ENCODE measurements at regions not wholly inside any gene's neighbourhood (a gene's known extent, or its start where the extent isn't known, plus 50 kb on each side); places are given as distances from the start of the nearest gene placed in this dataset.

DNA sequence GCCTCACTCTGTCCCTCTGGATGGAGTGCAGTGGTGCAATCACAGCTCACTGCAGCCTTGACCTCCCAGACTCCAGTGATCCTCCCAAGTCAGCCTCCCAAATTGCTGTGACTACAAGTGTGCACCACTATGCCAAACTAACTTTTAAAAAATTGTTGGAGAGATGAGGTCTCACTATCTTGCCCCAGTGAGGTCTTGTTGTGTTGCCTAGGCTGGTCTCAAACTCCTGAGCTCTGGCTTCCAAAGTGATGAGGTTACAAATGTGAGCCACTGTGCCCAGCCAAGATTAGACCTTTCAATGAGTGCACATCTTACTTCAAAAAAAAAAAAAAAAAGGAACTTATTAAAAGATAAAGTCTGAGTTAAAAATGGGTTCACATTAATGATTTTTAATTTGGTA is 1838.1 kb upstream of the DEFB115 start:
- H3K4me2 ChIP-seq = no peak overlapping the region
- ChIA-PET POLR2A (no interaction called here), CTCF (no interaction called here)
- ATAC-seq = no peak
- H3K27ac ChIP-seq = no peak overlapping the region
- H3K9me3 ChIP-seq = no peaks in the 10 kb centered on the region
- no peak overlapping the region for H3K4me3 ChIP-seq
- DNase-seq (ENCODE audit: low read depth in 1 of 2, low spot score in 1 of 2) = no peak
- TF ChIP-seq, protein P1, sequence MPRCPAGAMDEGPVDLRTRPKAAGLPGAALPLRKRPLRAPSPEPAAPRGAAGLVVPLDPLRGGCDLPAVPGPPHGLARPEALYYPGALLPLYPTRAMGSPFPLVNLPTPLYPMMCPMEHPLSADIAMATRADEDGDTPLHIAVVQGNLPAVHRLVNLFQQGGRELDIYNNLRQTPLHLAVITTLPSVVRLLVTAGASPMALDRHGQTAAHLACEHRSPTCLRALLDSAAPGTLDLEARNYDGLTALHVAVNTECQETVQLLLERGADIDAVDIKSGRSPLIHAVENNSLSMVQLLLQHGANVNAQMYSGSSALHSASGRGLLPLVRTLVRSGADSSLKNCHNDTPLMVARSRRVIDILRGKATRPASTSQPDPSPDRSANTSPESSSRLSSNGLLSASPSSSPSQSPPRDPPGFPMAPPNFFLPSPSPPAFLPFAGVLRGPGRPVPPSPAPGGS (IDR thresholded peaks at IDR 0.05) = no peak
- no peak for TF ChIP-seq JUNB (IDR thresholded peaks at IDR 0.05)
- no peak for TF ChIP-seq KDM1A (IDR thresholded peaks at IDR 0.05; ENCODE audit: low read depth)
- no peak for TF ChIP-seq MYC (IDR thresholded peaks at IDR 0.05; ENCODE audit: borderline replicate concordance, low read length)
- no peak for TF ChIP-seq ESRRA (IDR thresholded peaks at IDR 0.05; ENCODE audit: borderline replicate concordance, low read length)
- TF ChIP-seq, protein P2, sequence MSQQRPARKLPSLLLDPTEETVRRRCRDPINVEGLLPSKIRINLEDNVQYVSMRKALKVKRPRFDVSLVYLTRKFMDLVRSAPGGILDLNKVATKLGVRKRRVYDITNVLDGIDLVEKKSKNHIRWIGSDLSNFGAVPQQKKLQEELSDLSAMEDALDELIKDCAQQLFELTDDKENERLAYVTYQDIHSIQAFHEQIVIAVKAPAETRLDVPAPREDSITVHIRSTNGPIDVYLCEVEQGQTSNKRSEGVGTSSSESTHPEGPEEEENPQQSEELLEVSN (IDR thresholded peaks at IDR 0.05; ENCODE audit: borderline replicate concordance, low read depth) = no peak
- no peak for TF ChIP-seq TFCP2L1 (CRISPR knock-in tag; IDR thresholded peaks at IDR 0.05)
- no peak for TF ChIP-seq JUN (IDR thresholded peaks at IDR 0.05)
- TF ChIP-seq, protein P3, sequence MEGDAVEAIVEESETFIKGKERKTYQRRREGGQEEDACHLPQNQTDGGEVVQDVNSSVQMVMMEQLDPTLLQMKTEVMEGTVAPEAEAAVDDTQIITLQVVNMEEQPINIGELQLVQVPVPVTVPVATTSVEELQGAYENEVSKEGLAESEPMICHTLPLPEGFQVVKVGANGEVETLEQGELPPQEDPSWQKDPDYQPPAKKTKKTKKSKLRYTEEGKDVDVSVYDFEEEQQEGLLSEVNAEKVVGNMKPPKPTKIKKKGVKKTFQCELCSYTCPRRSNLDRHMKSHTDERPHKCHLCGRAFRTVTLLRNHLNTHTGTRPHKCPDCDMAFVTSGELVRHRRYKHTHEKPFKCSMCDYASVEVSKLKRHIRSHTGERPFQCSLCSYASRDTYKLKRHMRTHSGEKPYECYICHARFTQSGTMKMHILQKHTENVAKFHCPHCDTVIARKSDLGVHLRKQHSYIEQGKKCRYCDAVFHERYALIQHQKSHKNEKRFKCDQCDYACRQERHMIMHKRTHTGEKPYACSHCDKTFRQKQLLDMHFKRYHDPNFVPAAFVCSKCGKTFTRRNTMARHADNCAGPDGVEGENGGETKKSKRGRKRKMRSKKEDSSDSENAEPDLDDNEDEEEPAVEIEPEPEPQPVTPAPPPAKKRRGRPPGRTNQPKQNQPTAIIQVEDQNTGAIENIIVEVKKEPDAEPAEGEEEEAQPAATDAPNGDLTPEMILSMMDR (IDR thresholded peaks at IDR 0.05) = no peak
- TF ChIP-seq, protein P4, sequence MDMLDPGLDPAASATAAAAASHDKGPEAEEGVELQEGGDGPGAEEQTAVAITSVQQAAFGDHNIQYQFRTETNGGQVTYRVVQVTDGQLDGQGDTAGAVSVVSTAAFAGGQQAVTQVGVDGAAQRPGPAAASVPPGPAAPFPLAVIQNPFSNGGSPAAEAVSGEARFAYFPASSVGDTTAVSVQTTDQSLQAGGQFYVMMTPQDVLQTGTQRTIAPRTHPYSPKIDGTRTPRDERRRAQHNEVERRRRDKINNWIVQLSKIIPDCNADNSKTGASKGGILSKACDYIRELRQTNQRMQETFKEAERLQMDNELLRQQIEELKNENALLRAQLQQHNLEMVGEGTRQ (IDR thresholded peaks at IDR 0.05) = no peak
- no peak for TF ChIP-seq SMC3 (IDR thresholded peaks at IDR 0.05)
- no peak for TF ChIP-seq EHMT2 (IDR thresholded peaks at IDR 0.05; ENCODE audit: low read depth)
- no peak for TF ChIP-seq KDM5A (IDR thresholded peaks at IDR 0.05)
- TF ChIP-seq, protein P5, sequence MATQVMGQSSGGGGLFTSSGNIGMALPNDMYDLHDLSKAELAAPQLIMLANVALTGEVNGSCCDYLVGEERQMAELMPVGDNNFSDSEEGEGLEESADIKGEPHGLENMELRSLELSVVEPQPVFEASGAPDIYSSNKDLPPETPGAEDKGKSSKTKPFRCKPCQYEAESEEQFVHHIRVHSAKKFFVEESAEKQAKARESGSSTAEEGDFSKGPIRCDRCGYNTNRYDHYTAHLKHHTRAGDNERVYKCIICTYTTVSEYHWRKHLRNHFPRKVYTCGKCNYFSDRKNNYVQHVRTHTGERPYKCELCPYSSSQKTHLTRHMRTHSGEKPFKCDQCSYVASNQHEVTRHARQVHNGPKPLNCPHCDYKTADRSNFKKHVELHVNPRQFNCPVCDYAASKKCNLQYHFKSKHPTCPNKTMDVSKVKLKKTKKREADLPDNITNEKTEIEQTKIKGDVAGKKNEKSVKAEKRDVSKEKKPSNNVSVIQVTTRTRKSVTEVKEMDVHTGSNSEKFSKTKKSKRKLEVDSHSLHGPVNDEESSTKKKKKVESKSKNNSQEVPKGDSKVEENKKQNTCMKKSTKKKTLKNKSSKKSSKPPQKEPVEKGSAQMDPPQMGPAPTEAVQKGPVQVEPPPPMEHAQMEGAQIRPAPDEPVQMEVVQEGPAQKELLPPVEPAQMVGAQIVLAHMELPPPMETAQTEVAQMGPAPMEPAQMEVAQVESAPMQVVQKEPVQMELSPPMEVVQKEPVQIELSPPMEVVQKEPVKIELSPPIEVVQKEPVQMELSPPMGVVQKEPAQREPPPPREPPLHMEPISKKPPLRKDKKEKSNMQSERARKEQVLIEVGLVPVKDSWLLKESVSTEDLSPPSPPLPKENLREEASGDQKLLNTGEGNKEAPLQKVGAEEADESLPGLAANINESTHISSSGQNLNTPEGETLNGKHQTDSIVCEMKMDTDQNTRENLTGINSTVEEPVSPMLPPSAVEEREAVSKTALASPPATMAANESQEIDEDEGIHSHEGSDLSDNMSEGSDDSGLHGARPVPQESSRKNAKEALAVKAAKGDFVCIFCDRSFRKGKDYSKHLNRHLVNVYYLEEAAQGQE (IDR thresholded peaks at IDR 0.05) = no peak
- no peak for TF ChIP-seq NPAS2 (CRISPR knock-in tag; IDR thresholded peaks at IDR 0.05; ENCODE audit: borderline replicate concordance)
- TF ChIP-seq CEBPB (IDR thresholded peaks at IDR 0.05) = no peak
- TF ChIP-seq ZNF302 (CRISPR knock-in tag; IDR thresholded peaks at IDR 0.05) = no peak
- no peak for FAIRE-seq
- H3K4me1 ChIP-seq = no peaks in the 10 kb centered on the region

DNA sequence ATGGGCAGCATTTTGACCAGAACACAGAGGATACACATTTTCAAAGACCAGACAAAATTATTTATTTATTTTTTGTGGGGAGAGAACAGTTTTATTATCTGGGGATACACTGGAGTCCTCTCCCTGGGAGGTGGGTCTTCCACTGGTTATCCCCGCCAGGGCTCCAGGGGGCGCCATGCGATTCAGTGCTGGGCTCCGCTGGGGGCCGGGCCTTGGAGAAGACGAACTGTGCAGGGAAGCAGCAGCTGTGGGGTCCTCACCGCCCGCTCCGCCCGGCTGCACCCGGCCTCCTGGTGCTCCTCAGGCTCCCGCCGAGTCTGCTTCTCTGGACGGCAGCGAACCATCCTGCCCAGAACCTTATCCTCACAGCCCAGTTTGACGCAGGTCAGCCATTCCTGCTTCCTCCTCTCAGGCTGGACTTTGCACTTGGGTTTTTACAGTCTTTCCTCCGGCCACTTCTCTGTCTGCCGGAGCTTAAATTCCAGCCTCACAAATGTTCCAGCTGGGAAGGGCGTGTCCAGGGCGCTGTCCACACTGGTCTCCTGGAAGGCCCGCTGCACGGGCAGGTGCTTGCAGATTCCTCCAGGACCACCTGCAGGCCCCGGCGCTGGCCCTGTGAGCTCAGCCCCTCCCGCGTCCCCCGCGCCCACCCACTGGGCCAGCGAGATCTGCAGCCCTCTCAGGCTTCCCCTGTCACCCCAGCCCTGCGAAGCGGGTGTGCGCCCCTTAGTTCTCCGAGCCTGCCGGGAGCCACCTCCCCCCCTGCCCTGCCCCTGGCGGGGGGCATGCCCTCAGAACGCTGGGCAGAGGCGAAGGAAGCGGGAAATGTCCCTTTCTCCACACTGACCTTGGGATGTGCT is 1830.0 kb upstream of the DEFB115 start:
- ChIA-PET POLR2A (interaction anchor here (0.8 kb wide), 1 partner anchor 18 kb away, joined by 3 read pairs; no protein-coding TSS in a partner anchor), CTCF (no interaction called here)
- Histone ChIP-seq H3K27ac (peak overlapping the region; percentile 52 to 87; a peak in 5 of 6 replicates), H3K4me1 (no peaks in the 10 kb centered on the region), H3K4me3 (peak overlapping the region; percentile 61), H3K4me2 (peak overlapping the region; percentile 74), H3K9me3 (no peaks in the 10 kb centered on the region; the same call in 2 of the 3 replicates)
- DNase-seq (ENCODE audit: low read depth in 1 of 2, low spot score in 1 of 2) (peak; percentile 25 to 57), FAIRE-seq (no peak), ATAC-seq (peak; percentile 36 to 81; a peak in 4 of 6 replicates)
- no peak for TF ChIP-seq CBX8 (IDR thresholded peaks at IDR 0.05)
- TF ChIP-seq, protein P3 (IDR thresholded peaks at IDR 0.05) = peak; percentile 48; the same call in 2 of the 3 replicates
- TF ChIP-seq POLR2A (IDR thresholded peaks at IDR 0.05; ENCODE audit: low read length) = peak; percentile 24; the same call in 1 of the 2 replicates
- no peak for TF ChIP-seq MYC (IDR thresholded peaks at IDR 0.05; ENCODE audit: borderline replicate concordance, low read length)
- TF ChIP-seq CEBPB (IDR thresholded peaks at IDR 0.05) = no peak
- TF ChIP-seq JUN (IDR thresholded peaks at IDR 0.05) = 0 out of 5 replicates have a peak, but pooled peaks of 1 of the 2 experiments have one; percentile 36
- no peak for TF ChIP-seq HEYL (CRISPR knock-in tag; IDR thresholded peaks at IDR 0.05)
- TF ChIP-seq, protein P6, sequence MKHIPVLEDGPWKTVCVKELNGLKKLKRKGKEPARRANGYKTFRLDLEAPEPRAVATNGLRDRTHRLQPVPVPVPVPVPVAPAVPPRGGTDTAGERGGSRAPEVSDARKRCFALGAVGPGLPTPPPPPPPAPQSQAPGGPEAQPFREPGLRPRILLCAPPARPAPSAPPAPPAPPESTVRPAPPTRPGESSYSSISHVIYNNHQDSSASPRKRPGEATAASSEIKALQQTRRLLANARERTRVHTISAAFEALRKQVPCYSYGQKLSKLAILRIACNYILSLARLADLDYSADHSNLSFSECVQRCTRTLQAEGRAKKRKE (CRISPR knock-in tag; IDR thresholded peaks at IDR 0.05; ENCODE audit: low read depth) = no peak
- no peak for TF ChIP-seq NPAS2 (CRISPR knock-in tag; IDR thresholded peaks at IDR 0.05; ENCODE audit: borderline replicate concordance)
- no peak for TF ChIP-seq POLR2AphosphoS2 (conservative IDR thresholded peaks at IDR 0.05; ENCODE audit: low read length)
- WGBS (ENCODE audit: missing lambda C conversion rate) = 9% methylated on average over 24 of the region's 38 CpGs
